CD4-positive, alpha-beta T cell treated with Interleukin-4 for 4 hours (primary cell): ENCODE measurements at regions not wholly inside any gene's neighbourhood (a gene's known extent, or its start where the extent isn't known, plus 50 kb on each side); places are given as distances from the start of the nearest gene placed in this dataset.

Experiments used
- DNase-seq: peaks from one replicate; pipeline ENCODE4 v3.0.0-alpha.2; 2020

DNA sequence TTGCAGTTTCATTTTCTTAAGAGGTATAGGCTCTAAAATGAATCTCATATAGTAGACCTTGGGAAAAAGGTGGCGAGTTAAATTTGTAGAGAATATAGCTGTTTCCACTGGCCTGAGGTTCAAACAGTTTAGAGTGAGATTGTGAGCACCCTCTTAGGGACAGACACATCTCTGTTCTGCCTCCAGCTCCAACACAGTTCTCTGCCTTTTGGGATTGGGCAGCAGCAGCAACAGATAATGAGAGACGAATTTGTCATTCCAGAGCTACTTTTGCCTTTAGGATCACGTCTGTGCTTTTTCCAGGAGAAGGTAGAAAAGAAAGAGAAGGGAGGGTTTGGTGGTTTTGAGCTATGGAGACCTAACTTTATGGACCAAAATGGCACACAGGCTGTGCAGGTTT lies 289.4 kb downstream of the PRL start:
- no peak for DNase-seq

DNA sequence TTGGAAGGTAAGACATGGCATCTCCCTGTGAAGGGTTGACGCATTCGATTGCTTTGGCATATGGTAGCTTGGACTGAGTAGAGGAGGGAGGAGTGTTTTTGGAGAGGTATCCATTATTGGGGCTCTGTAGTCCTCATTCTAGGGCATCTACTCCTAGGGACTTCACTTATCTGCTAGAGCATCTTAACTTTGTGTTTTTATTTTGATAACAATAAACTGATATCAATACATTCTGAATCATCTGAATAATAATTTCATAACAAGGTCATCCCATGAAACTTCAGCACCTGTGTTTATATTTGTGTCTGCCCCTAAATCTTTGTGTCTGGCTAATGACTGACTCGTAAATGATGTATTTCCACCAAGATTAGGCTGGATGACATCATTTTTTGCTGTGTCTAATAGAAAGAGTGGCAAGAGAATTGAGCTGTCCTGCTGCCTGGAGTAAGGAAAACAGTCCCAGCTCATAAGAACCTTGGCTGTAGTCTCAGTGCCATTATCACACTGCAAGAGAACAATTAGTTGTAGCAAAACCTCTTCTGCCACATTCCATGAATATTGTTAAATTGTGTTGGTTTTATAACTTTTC lies 288.5 kb downstream of the PRL start:
- DNase-seq = no peak

DNA sequence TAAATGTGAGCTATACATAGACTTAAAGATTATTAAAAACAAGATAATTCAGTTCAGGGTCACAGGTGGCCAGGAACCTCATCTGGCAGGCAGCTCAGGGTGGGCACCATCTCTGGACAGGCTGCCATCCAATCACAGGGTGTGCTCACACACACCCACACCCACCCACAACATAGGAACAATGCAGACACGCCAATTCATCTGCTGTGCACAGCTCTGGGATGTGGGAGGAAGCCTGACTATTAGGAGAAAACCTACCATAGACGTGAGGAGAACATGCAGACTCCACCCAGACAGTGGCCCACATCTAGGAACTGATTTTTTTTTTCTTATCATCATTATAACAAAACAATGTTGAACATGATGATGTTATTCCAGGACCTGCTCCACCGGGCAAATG lies 286.7 kb downstream of the PRL start:
- DNase-seq = no peak

DNA sequence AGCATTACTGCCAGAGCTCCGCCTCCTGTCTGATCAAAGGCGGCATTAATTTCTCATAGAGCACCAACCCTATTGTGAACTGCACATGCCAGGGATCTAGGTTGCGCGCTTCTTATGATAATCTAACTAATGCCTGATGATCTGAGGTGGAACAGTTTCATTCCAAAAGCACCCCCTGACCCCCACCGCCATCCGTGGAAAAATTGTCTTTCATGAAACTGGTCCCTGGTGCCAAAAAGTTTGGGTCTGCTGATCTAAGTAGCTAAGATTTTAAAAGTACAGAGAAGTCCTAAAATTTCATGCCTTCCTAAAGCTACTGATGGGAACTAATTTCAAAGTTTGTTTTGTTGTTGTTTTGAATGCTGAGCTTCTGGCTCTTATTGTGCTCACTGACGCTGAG lies 281.6 kb downstream of the PRL start:
- no peak for DNase-seq

DNA sequence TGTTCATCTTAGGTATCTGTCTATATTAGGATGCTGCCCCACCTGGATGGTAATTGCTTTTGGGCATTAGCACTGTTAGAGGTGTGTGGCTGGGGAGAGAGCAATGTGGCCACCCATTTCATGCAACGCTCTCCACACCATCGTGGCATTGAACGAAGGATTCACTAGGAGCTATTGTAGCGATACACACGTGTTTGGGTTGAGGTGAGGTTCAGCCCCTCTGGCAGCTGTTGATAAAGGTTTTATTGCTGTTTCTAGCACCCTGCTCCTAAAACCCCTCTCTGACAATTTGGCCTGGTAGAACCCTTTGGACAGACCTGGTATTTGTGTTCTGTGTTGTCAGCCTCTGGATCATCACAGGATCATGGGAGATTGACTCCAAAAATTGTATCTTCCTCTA lies 280.9 kb downstream of the PRL start:
- no peak for DNase-seq

DNA sequence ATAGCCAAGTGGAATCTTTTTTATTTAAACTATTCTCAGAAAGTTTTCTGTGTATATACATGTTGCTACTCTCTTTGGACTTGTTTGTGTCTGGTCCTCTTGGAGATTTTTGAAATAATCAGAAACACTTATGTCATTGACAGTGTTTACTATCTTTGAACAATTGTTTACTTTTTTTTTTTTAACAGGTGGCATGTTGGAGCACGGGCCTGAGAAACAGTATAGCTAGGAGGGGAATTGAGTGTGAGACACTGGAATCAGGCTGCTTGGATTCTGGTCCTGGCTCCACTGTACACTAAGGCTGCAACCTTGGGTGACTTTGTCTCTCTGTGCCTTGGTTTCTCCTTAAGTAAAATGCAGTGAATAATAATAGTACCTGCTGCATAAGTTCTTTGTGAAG lies 279.6 kb downstream of the PRL start:
- DNase-seq = no peak

DNA sequence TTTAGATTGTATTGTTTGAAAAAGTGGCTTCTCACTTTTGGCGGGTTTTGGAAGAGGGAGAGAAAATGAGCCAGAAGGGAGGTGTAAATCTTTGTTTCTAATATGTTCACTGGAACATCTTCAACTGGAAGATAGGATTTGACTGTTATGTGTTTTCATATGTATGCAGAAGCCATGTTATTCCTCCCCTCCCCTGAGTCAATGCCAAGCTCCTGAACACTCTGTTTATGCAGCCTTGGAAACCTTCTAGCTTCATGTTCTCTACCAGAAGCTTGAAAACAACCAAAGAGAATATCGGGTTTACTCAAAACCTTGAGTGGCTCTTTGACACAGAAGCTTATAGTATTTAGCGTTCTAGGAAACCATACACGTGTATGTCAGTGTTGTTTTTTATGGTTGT lies 279.1 kb downstream of the PRL start:
- DNase-seq = no peak

DNA sequence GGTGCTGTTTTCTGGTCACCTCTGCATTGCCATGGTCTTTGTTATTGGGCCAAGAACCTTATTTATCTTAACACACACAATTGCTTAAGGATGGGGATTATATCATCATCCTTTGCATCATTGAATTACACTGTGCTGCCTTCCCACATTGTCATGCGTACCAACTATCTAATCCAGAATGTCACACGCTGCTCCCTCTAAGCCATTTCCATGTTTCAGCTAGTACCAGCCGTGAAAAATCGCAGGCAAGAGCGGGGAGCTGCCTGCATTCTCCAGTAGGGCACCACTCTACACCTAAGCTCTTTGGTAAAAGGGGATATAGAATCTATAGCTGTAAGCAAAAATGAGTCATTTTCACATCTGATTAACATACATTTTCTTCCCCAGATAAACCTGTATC lies 277.0 kb downstream of the PRL start:
- no peak for DNase-seq

DNA sequence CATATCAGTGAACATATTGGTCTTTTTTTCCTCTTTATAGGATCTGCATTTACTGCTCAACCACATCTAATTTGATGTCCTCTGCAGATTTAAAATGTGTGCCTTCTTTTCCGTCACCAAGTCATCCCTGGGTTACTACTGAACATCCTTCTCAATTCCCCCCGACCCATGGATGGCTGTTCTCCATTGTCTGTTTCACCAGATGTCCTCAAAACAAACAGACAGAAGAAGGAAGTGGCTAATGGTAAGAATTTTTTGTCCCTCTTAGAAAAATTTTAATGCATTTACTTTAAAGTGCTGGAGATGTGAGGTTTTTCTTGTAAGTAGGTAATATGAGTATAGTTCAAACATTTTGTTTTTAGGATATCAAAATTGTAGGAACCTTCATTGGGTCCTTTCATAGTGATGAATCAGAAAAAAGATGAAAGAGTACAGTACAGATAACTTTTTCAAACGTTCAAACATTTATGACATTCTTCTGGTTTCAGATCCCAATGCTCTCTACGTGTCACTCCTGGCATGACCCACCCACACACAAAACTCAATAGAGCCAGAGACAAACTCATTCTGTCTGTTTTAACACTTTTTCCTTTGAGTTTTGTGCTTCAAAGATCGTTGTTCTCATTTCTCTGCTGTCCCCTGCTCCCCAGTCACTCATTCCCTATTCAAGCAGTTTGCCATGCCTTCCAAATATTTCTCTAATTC lies 276.4 kb downstream of the PRL start:
- DNase-seq = no peak

DNA sequence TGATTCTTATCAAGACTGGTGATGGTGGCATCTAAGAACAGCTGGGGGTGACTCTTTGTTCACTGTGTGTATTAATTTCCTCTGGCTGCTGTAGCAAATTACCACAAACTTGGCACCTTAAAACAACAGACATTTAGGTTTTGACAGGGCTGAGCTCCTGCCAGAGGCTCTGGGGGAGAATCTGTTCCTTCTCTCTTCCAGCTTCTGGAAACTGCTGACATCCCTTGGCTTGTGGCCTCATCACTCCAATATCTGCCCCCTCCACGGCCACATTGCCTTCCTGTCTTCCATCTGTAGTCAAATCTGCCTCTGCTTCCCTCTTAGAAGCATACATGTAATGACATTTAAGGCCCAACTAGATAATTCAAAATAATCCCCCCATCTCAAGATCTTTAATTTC lies 274.9 kb downstream of the PRL start:
- no peak for DNase-seq

DNA sequence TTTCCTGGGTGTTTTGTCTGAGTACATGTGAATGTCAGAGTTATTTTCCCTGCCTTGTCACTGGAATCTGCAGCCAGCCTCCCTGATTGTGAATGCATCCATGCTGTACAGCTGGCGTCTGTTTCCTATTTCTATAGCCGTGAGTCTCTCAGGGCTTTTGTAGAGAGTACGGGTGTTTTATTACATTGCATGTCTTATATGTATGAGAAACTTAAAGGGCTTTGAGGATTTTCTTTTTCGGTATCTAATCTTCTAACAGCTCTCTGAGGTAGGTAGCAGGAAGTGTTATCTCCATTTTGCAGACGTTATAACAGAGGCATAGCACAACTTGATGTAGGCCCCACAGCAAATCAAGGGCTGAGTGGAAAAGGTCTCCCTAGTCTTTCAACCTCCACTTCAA lies 272.9 kb downstream of the PRL start:
- no peak for DNase-seq

DNA sequence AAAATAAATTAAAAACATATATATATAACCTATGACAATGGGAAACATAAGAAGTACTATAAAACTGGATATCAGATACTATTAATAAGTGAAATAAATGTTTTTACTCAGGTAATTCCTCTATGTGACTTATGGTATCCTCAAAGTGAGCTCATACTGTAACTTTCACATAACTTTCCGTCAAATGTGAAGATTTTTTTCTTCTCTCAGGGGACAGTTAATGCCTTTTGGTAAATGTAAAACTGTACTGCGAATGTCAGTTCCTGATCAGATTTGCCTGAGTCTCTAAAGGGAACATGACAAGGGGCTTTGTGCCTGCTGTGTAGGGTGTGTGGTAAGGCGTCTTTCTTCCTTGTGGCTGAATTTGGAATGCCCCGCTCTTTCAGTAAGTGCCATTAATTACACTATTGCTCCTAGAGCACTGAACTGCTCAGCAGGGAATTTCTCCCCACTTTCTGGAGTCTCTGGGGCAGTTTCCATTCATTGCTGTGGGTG lies 271.8 kb downstream of the PRL start:
- no peak for DNase-seq

DNA sequence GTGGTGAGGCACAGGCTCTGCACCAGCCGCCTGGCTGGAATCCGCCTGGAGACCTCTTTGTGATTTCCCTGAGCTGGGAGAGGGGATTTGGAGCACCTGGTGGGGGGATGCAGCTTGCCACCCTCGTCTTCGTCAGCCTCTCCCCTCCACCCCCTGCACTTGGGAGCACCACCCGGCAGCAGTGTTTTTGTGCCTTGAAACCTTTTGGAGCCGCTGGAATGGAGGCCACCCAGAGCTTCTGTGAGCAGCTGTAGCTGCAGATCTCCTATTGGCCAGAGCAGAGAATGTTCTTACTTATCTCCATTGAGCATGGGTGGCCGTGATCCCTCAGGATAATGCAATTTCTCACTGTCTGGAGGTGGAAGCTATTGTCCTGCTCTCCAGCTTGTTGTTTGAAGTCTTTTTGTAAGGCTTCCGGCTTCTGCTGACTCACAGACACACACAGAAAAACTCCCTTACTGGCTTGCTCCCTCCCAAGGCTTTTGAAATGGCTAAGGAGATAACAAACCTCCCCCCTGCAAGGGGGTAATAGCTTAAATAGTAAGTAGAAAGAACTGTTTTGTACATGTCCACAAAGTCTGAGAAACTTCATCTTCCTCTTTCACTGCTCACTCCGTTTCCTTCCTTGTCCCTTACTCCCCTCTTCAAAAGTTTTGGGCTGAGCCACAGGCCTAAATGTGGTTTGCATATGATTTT lies 271.2 kb downstream of the PRL start:
- peak; percentile 12 for DNase-seq

DNA sequence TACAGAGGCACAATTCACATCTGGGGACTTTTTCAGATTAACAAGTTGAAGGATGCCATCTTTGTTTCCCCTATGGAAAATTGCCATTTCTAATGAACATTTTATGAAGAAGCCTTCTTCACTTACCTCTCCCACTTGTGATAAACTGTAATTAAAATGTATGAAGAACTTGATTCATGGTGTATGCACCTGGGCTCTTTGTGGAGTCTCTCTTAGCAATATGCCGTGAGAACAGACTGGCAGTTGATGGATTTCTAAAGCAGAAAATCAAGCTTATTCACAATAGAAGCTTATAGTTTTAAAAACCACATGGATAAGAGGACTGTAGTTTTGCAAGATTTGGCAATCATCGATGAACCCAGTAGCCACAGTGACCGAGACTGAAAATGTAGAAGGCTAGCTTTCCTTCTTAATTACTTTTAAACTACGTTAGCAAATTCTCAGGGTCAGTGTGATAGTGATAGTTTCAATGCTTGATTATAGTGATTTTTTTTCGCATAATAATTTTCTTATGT lies 270.6 kb downstream of the PRL start:
- no peak for DNase-seq

DNA sequence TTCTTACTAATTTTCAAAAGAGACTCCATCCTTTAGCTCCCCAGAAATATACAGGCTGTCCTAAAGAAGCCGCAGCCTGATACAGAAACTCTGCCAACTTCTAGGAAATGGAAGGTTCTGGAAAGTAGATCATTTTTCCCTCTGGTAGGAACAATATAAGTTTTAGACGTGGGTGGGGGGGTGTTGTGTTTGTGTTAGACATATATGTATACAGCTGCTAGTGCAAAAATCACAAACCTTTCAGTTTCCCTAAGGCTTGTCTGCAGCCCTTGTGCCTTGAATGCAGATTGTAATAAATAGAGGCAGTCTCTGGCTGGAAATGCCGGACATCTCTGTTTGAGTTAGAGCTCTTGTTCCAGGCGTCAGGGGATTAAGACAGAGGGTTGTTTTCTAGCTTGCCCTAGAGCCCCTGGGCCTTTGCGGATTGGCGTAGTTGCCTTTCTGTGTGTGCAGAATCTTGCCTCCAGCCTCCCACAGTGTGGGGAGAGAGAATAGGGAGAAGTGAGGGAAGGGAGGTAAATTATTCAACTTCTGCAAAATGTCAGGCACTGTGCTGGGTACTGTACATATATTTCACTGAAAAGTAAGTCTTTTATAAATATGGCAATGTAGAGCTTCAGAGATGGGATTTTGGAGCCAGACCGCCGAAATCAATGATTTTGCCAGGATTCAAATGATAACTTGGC lies 269.7 kb downstream of the PRL start:
- no peak for DNase-seq

DNA sequence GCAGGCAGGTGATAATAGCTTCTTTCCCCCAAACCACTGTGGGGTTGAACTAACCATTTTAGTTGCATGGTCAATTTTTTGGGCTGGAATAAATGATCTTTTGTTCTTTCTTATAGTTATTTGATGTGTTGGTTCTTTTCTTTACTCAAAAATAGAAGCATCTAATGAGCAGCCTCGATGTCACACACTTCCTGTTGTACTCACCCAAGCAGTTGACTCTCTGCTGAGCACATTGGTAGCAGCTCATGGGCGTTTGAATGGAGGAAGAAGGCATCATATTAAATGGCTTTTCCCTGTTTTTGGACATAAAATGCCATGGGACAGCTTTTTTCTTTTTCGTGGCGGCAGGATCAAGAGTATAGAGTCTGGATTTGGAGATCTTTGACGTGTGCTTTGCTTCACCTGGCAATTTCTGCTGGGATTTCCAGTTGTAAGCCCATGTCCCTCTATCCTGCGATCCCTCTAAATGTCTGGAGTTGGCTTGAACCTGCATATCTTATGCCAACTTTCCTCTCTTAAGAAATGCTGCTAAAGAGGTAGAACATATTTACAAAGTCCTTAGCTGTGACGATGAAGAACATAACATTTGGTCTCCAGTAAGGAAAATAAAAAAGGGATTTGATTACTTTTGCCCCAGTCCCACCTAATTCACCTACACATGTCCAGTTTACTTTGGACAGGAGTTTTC lies 268.3 kb downstream of the PRL start:
- no peak for DNase-seq

DNA sequence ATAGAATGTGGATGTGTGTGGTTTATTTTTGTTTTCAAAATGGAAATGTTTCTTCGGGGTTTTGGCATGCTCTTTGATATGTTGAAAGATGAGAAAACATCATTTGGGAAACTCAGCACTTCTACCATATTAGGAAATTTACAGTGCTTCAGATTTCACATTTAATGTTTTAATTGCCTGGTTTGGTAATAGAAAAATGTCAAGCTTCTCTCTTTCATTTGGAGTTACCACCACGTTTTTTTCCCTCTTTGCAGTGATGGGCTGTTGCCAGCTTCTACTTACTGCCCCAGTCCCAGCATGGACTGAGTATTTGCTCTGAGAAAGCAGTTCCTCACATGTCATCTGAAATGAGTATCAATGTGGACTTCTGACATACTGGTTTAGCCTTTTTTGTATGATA lies 267.7 kb downstream of the PRL start:
- DNase-seq = no peak

DNA sequence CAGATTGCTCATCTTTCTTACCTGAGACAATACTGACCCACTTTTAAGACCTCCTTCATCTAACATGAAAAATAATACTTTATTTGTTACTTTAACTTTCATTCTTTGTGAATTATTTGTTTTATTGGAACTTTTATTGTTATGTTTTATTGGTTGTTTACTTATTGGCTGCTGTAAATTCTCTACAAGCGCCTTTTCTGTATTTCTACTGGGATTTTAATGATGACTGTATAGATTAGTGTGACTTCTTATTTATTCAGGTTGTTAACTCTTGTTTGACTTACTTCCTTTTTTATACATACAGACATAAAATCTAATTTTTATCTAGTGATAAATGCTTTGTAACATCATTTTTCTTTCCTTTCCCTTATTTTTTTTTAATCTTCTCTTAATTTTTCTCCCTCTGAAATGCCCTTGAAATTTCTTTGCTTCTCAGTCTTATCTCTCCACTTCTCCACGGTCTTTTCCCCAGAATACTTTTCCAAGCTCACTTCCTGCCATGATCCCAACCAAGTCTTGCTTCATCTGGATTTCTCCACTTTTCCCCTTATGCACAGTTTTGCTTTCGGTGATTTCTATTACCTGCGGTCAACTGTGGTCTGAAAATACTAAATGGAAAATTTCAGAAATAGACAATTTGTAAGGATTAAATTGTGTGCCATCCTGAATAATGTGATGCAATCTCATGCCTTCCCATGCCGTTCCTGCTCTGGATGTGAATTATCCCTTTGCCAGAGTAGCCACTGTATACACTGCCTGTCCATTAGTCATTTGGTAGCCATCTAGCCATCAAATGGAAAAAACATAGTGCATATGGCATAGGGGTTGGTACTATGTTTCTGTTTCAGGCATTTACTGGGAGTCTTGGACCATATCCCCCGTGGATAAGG lies 265.9 kb downstream of the PRL start:
- DNase-seq = no peak

DNA sequence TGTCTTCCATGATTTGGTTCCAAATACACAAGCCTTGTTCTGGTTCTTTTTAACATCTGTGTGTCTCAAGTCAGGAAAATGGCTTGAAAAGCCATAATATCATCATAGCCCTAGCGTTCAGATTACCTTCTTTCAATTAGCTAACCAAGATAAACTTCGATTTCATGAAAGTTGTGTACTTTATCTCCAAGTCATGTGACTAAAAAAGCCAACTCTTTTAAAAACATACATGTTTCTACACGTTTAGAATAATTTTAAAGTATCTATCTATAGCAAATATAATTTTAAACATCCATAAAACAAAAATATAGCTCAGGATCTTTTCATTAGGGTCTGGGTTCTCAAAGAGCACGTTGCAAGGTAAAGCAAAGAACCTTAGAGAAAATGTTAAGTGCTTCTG lies 261.1 kb downstream of the PRL start:
- no peak for DNase-seq

DNA sequence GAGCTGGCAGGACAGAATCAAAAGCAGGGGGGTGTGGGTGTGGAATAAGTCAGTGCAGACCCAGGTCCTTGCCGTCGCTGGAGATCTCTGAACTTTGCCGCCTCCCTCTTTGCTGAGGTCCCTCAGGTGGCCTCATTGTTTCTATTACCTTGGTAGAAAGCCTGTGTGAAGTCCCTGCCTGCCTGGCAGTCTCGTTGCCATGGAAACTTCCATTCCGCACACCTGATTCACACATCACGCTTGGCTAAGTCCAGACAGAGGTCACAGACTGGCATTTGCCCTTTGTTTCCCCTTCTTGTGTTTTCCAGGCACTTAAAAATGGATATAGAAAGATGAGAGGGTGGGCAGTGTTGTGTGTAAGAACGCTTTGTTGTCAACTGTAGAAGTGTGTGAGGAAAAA lies 260.6 kb downstream of the PRL start:
- DNase-seq = no peak

DNA sequence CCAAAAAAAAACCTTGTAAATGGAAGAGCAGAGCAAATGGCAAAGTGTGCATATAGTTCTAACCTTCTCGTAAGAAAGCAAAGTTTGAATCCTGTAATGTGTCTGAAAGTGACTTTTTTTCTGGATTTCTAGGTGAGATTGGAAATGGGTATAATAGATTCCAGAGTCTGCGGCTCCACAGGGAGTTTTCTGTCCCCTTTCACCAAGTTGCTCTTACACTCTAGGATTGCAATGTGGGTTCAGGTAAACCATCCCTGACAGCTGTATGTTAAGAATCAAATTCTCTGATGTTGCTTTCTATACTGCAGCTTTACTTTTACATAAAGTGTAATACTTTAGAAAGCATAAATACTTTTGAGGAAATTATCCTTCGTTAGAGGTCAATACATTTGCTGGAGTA lies 260.1 kb downstream of the PRL start:
- no peak for DNase-seq
